ENCODE measurements at regions not wholly inside any gene's neighbourhood (a gene's known extent, or its start where the extent isn't known, plus 50 kb on each side); places are given as distances from the start of the nearest gene placed in this dataset.

GRCh38 chr1:75992312-75992711, 60.1 kb upstream of the ASB17 start:
- TF ChIP-seq POLR2A (IDR thresholded peaks at IDR 0.05; ENCODE audit: borderline replicate concordance, extremely low read depth, insufficient read depth, insufficient read length) (no peak), EZH2 (IDR thresholded peaks at IDR 0.05) (no peak), CBX3 (IDR thresholded peaks at IDR 0.05; ENCODE audit: low read depth) (no peak), POLR2AphosphoS5 (IDR thresholded peaks at IDR 0.05; ENCODE audit: low read depth, low read length) (no peak), CTCF (IDR thresholded peaks at IDR 0.05 in 2 of 3, conservative IDR thresholded peaks at IDR 0.05 in 1 of 3; ENCODE audit: borderline replicate concordance in 1 of 3, insufficient read depth in 1 of 3, low read depth in 2 of 3, low read length in 2 of 3) (no peak), CEBPB (IDR thresholded peaks at IDR 0.05; ENCODE audit: low read depth) (no peak)
- TF ChIP-seq, protein P1, sequence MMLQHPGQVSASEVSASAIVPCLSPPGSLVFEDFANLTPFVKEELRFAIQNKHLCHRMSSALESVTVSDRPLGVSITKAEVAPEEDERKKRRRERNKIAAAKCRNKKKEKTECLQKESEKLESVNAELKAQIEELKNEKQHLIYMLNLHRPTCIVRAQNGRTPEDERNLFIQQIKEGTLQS (IDR thresholded peaks at IDR 0.05), result no peak

All from HCT116 (cell line).